Heart right ventricle (tissue), 16 donors: ENCODE measurements at regions not wholly inside any gene's neighbourhood (a gene's known extent, or its start where the extent isn't known, plus 50 kb on each side); places are given as distances from the start of the nearest gene placed in this dataset.

Experiments
- ATAC-seq, 8 donors: fragments of 200-7000 bp; cut with Tn5 transposase; one replicate each; pipeline ENCODE4 v1.9.1; 2020; ENCODE audit warnings: mild to moderate bottlenecking in 8 of 8, moderate library complexity in 8 of 8, moderate number of reproducible peaks in 1 of 8
- DNase-seq, 2 donors: peaks; one replicate each; pipeline ENCODE4 v3.0.0-alpha.2; 2020
- H3K27ac ChIP-seq, 10 donors: fragments of 200-600 bp; sonication (generic) in 2 of 10; one replicate each; pipeline versions ENCODE4 v1.5.0 to v1.8.0; 2020 to 2022; ENCODE audit warnings: mild to moderate bottlenecking in 3 of 10
- H3K27me3 ChIP-seq, 7 donors: fragments of 200-600 bp; one replicate each; pipeline ENCODE4 v1.8.0; 2021 to 2022; ENCODE audit warnings: mild to moderate bottlenecking in 2 of 7
- H3K36me3 ChIP-seq, 9 donors: fragments of 200-600 bp; sonication (generic) in 1 of 9; one replicate each; pipeline versions ENCODE4 v1.5.0 to v1.8.0; 2020 to 2022; ENCODE audit warnings: mild to moderate bottlenecking in 2 of 9
- H3K4me1 ChIP-seq, 9 donors: fragments of 200-600 bp; sonication (generic) in 1 of 9; one replicate each; pipeline versions ENCODE4 v1.5.0 to v1.8.0; 2020 to 2022; ENCODE audit warnings: mild to moderate bottlenecking in 4 of 9
- H3K4me3 ChIP-seq, 10 donors: fragments of 200-600 bp; sonication (generic) in 2 of 10; one replicate each; pipeline versions ENCODE4 v1.5.0 to v1.8.0; 2020 to 2022; ENCODE audit warnings: mild to moderate bottlenecking in 7 of 10, moderate library complexity in 2 of 10
- H3K9me3 ChIP-seq, 11 donors: fragments of 200-600 bp in 10 of 11; sonication (generic) in 2 of 11; one replicate each; pipeline versions ENCODE4 v1.5.0 to v1.8.0; 2013 to 2022; ENCODE audit warnings: mild to moderate bottlenecking in 2 of 11, control low read depth in 1 of 11, moderate library complexity in 1 of 11
- WGBS, 2 donors: extraction: QIAGEN DNeasy Blood & Tissue Kit; methylation state at CpG; one replicate each; pipeline ENCODE4 v1.1.7; 2013; ENCODE audit warnings: inconsistent platforms in 1 of 2; 5-methylcytosine and 5-hydroxymethylcytosine counted together
- intact Hi-C, 10 donors: fragments of 100-400 bp; cut with DNase I; formaldehyde crosslinking; loops; one replicate each; pipeline versions ENCODE4 v1.11.1 to v1.14.2; 2022
- TF ChIP-seq, protein P1 (sequence below), 9 donors: fragments of 200-600 bp; sonication (generic) in 2 of 9; IDR thresholded peaks; one replicate each; pipeline versions ENCODE4 v1.5.0 to v1.8.0; 2021 to 2022; ENCODE audit warnings: antibody characterized with exemption in 9 of 9, mild to moderate bottlenecking in 5 of 9, moderate library complexity in 1 of 9
- donor health status: Arrhythmogenic right ventricular cardiomyopathy.
- donor health status: ischemic (EF 13 %, LVEDD 7.1; RV severe dilation, severe dysfunction).
- donor health status: healthy with polysubstance abuse.
- donor health status: DM: no; HTN: yes; CAD: no.
- donor health status: DM: no; HTN: no; CAD: no.
- donor health status: ischemic (EF 25% LVEDD 6.9; RV normal size, moderate dysfunction).
- donor health status: ischemic (EF 25% LVEDD 5.7; RV mildly dilated, moderate dysfunction).
- donor health status: healthy.
- donor health status: DM: yes; HTN: yes; CAD: no.
- donor health status: Ischemic cardiomyopathy.
- donor health status: ischemic (EF 35%, LVEDD 5.7; RV mildly dilated, moderate dysfunction).
- donor health status: nonischemic (EF 11% LVEDD 7.7; RV severe dilation, severe dysfunction).
- donor health status: DM: yes; HTN: yes; CAD: no.
- donor health status: PGD.
- donor health status: ischemic (EF 29% LVEDD 5.4; RV normal size, mild dysfunction).
- donor health status: nonischemic (EF 23%, LVEDD 6.1; RV moderate dilation, normal function).

DNA sequence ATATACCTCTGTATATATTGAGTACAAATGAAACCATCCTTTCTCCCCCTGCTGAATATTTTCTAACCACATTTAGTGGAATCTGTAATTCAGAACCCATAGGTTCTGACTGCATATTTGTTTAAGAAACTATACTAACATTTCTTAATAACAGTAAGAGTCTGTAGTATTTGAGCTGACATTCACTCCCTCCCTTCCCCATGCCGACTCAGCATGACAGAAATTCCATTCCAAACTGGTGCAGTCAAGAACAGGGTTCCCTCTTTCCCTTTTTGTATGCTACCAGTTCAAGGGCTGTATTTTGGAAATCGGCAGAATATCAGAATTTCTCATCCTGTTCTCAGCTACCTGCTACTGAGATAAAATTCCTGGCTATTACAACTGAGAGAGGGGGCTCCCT lies 796.6 kb upstream of the DPPA4 start:
- intact Hi-C loops, result no loop called here
- H3K4me1 ChIP-seq, result no peaks in the 10 kb centered on the region
- H3K27me3 ChIP-seq, result no peaks in the 10 kb centered on the region
- no peak overlapping the region for H3K27ac ChIP-seq
- DNase-seq, result no peak
- H3K36me3 ChIP-seq, result no peaks in the 10 kb centered on the region
- no peak for ATAC-seq
- TF ChIP-seq, protein P1, sequence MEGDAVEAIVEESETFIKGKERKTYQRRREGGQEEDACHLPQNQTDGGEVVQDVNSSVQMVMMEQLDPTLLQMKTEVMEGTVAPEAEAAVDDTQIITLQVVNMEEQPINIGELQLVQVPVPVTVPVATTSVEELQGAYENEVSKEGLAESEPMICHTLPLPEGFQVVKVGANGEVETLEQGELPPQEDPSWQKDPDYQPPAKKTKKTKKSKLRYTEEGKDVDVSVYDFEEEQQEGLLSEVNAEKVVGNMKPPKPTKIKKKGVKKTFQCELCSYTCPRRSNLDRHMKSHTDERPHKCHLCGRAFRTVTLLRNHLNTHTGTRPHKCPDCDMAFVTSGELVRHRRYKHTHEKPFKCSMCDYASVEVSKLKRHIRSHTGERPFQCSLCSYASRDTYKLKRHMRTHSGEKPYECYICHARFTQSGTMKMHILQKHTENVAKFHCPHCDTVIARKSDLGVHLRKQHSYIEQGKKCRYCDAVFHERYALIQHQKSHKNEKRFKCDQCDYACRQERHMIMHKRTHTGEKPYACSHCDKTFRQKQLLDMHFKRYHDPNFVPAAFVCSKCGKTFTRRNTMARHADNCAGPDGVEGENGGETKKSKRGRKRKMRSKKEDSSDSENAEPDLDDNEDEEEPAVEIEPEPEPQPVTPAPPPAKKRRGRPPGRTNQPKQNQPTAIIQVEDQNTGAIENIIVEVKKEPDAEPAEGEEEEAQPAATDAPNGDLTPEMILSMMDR (IDR thresholded peaks at IDR 0.05), result no peak
- WGBS, 2 donors, result 71 to 82% methylated on average over 2 of the region's 2 CpGs
- H3K4me3 ChIP-seq, result no peak overlapping the region
- H3K9me3 ChIP-seq, result peaks cover 0 to 22% (median 0%) of the 10 kb centered on the region in 11 donors

DNA sequence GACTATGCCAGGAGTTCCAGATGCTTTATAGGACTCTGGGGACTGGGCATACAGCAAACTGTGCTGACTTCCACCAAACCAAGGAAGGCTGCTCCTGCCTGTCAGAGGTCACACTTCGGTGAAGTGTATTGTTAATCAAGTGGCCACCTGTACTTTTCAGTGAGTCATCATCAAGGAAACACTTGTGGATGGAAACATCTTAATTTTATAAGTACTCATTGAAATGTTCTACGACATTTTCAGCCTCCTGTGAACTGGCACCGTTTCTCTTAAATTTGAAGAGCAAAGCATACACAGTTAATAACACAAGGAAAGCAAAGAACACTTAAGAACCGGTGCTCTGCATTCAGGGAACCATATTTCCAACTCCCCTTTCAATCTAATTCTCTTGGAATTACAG lies 801.7 kb upstream of the DPPA4 start:
- Histone ChIP-seq H3K4me3 (no peak overlapping the region), H3K36me3 (no peaks in the 10 kb centered on the region), H3K4me1 (no peaks in the 10 kb centered on the region), H3K27ac (no peak overlapping the region), H3K9me3 (peaks cover 0 to 22% (median 0%) of the 10 kb centered on the region in 11 donors), H3K27me3 (no peaks in the 10 kb centered on the region)
- no peak for ATAC-seq
- WGBS, 2 donors, result 73 to 83% methylated on average over 4 of the region's 4 CpGs
- TF ChIP-seq, protein P1 (IDR thresholded peaks at IDR 0.05), result no peak
- intact Hi-C loops, result no loop called here
- DNase-seq, result no peak

DNA sequence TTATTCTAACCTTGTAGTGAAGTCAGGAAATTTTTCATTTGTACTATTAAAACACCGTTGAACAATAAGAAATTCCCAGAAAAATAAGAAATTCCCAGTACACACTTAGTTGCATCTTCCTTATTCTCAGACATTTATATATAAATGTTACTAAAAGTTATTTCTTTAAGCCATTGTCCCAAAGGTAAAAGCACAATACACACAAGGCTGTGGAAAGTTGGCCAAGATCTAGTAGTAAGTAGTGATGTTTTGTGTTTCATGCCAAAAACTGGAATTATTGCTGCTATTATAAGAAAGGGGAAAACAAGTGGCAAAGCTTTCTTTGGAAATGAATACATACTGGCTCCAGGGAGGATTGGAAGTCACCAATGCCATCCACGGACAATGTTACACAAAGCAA lies 802.5 kb upstream of the DPPA4 start:
- H3K27ac ChIP-seq, result no peak overlapping the region
- ATAC-seq (no peak), DNase-seq (no peak)
- H3K36me3 ChIP-seq, result no peaks in the 10 kb centered on the region
- 64 to 65% methylated on average over 2 of the region's 2 CpGs for WGBS, 2 donors
- TF ChIP-seq, protein P1 (IDR thresholded peaks at IDR 0.05), result no peak
- H3K27me3 ChIP-seq, result no peaks in the 10 kb centered on the region
- H3K9me3 ChIP-seq, result peaks cover 0 to 22% (median 0%) of the 10 kb centered on the region in 11 donors
- H3K4me1 ChIP-seq, result no peaks in the 10 kb centered on the region
- intact Hi-C loops, result no loop called here
- H3K4me3 ChIP-seq, result no peak overlapping the region

DNA sequence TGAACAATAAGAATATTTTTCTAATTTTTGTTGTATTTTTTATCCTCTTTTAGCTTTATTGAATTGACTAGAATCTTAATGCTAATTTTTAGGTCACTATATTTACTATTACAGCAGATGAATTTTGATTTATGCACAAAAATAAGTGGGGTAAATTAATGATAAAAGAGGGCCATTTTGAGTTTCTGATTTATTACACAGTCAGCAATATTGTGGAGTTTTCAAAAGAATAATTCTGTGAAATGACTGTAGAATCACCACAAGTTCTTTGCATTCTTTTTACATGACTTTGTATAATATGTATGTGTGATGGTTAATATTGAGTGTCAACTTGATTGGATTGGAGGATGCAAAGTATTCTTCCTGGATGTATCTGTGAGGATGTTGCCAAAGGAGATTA lies 812.4 kb upstream of the DPPA4 start:
- TF ChIP-seq, protein P1 (IDR thresholded peaks at IDR 0.05), result no peak
- intact Hi-C loops, result no loop called here
- H3K27me3 ChIP-seq, result no peaks in the 10 kb centered on the region
- ATAC-seq, result no peak
- H3K4me3 ChIP-seq, result no peak overlapping the region
- DNase-seq, result no peak
- no peaks in the 10 kb centered on the region for H3K4me1 ChIP-seq
- no peaks in the 10 kb centered on the region for H3K36me3 ChIP-seq
- peaks cover 0 to 6% (median 0%) of the 10 kb centered on the region in 11 donors for H3K9me3 ChIP-seq
- H3K27ac ChIP-seq, result no peak overlapping the region

DNA sequence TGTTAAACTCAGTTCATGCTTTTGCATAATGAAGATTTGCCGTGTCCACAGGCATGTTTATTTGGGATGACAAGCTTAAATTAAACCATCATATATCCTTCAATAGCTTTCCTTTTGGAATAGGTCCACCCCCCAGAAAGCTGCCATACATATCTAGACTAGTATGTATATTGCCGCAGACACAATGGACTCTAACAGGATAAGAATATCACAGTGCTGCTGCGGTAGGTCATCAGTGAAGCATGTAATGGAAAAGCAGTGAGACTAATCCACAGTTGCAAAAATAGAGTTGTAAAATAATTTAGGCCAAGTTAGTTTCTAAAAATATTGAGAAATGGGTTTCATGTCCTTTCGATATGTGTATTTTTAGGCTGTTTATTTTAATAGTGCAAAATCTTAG lies 819.9 kb upstream of the DPPA4 start:
- no peak overlapping the region for H3K27ac ChIP-seq
- no peaks in the 10 kb centered on the region for H3K36me3 ChIP-seq
- no peaks in the 10 kb centered on the region for H3K27me3 ChIP-seq
- TF ChIP-seq, protein P1 (IDR thresholded peaks at IDR 0.05), result no peak
- intact Hi-C loops, result no loop called here
- H3K9me3 ChIP-seq, result no peaks in the 10 kb centered on the region
- DNase-seq (no peak), ATAC-seq (no peak)
- no peaks in the 10 kb centered on the region for H3K4me1 ChIP-seq
- no peak overlapping the region for H3K4me3 ChIP-seq
- 44 to 58% methylated on average over 4 of the region's 4 CpGs for WGBS, 2 donors
